ENCODE measurements at regions not wholly inside any gene's neighbourhood (a gene's known extent, or its start where the extent isn't known, plus 50 kb on each side); places are given as distances from the start of the nearest gene placed in this dataset.

DNA sequence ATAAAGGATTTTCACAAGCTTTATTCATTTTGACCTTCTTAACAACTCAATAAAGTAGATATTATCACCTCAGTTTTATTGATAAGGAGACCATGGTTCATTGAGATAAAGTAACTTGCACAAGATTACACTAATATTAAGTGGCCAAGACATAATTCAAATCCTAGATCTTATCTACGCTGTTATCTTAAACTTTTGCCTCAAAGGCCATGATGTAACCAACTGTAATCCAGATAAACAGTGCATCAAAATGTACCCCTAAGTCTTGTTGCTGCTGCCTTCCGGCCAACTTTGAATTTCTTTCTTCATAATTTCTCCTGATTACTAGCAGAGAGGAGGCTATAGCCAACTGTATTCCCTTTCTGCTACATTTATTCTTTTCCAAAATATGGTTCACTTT is 1094.8 kb upstream of the PIK3C3 start:
- TF ChIP-seq, protein P1, sequence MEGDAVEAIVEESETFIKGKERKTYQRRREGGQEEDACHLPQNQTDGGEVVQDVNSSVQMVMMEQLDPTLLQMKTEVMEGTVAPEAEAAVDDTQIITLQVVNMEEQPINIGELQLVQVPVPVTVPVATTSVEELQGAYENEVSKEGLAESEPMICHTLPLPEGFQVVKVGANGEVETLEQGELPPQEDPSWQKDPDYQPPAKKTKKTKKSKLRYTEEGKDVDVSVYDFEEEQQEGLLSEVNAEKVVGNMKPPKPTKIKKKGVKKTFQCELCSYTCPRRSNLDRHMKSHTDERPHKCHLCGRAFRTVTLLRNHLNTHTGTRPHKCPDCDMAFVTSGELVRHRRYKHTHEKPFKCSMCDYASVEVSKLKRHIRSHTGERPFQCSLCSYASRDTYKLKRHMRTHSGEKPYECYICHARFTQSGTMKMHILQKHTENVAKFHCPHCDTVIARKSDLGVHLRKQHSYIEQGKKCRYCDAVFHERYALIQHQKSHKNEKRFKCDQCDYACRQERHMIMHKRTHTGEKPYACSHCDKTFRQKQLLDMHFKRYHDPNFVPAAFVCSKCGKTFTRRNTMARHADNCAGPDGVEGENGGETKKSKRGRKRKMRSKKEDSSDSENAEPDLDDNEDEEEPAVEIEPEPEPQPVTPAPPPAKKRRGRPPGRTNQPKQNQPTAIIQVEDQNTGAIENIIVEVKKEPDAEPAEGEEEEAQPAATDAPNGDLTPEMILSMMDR (IDR thresholded peaks at IDR 0.05; ENCODE audit: low read depth, low read length, poor library complexity, severe bottlenecking) = no peak
- no peak for TF ChIP-seq EZH2phosphoT487 (IDR thresholded peaks at IDR 0.05; ENCODE audit: borderline replicate concordance, low read length)

Measured in DOHH2 (cell line).